Esophagus muscularis mucosa (tissue), 4 donors: ENCODE measurements at regions not wholly inside any gene's neighbourhood (a gene's known extent, or its start where the extent isn't known, plus 50 kb on each side); places are given as distances from the start of the nearest gene placed in this dataset.

Experiments
- DNase-seq: peaks from one replicate; pipeline ENCODE4 v3.0.0-alpha.2; 2017; ENCODE audit errors: extremely low spot score
- H3K27ac ChIP-seq, 4 donors: fragments of 200-600 bp; sonication (generic); replicated peaks in 1 of 4; 1 replicate in 3 of 4; 2 replicates in 1 of 4; pipeline ENCODE4 v1.5.1; 2016 to 2019; ENCODE audit warnings: mild to moderate bottlenecking in 1 of 4
- H3K27me3 ChIP-seq, 4 donors: fragments of 200-600 bp; sonication (generic); one replicate each; pipeline versions ENCODE4 v1.5.1 to v1.6.0; 2016 to 2019
- H3K36me3 ChIP-seq, 4 donors: fragments of 200-600 bp; sonication (generic); one replicate each; pipeline ENCODE4 v1.5.1; 2016 to 2019
- H3K4me1 ChIP-seq, 4 donors: fragments of 200-600 bp; sonication (generic); one replicate each; pipeline ENCODE4 v1.5.1; 2016 to 2019
- H3K4me3 ChIP-seq, 4 donors: fragments of 200-600 bp; sonication (generic); 1 replicate in 2 of 4; 2 replicates in 2 of 4; pipeline ENCODE4 v1.5.1; 2016 to 2019; ENCODE audit warnings: mild to moderate bottlenecking in 4 of 4, moderate library complexity in 1 of 4
- H3K9me3 ChIP-seq, 4 donors: fragments of 200-600 bp; sonication (generic); 1 replicate in 3 of 4; 2 replicates in 1 of 4; pipeline ENCODE4 v1.5.1; 2016 to 2019
- CTCF ChIP-seq, 3 experiments: fragments of 200-600 bp in 2 of 3; fragments of 450-650 bp in 1 of 3; sonication (generic) in 2 of 3; IDR thresholded peaks; one replicate each; pipeline ENCODE4 v1.5.1; 2017 to 2019; ENCODE audit warnings: antibody characterized with exemption in 3 of 3, mild to moderate bottlenecking in 2 of 3, moderate library complexity in 1 of 3
- EP300 ChIP-seq: sonication (generic); formaldehyde crosslinking; IDR thresholded peaks from one replicate; pipeline ENCODE4 v1.6.1; 2017; ENCODE audit warnings: antibody characterized with exemption
- POLR2A ChIP-seq: fragments of 450-650 bp; IDR thresholded peaks from one replicate; pipeline ENCODE4 v1.6.1; 2017; ENCODE audit warnings: antibody characterized with exemption, moderate library complexity, mild to moderate bottlenecking, low read depth
- POLR2AphosphoS5 ChIP-seq, 2 donors: sonication (generic); formaldehyde crosslinking; IDR thresholded peaks; one replicate each; pipeline ENCODE4 v1.6.1; 2017; ENCODE audit warnings: antibody characterized with exemption in 2 of 2
- WGBS: methylation state at CpG from one replicate; pipeline ENCODE4 v1.1.5; 2018; 5-methylcytosine and 5-hydroxymethylcytosine counted together
- intact Hi-C: fragments of 100-400 bp; cut with DNase I; formaldehyde crosslinking; loops from one replicate; pipeline ENCODE4 v1.15.1; 2023

GRCh38 chr19:30145467-30145866, 203.4 kb downstream of the URI1 start:
- Histone ChIP-seq H3K27me3 (peaks cover 0 to 22% (median 0%) of the 10 kb centered on the region in 4 donors), H3K4me3 (no peak overlapping the region), H3K9me3 (no peaks in the 10 kb centered on the region), H3K36me3 (no peaks in the 10 kb centered on the region), H3K4me1 (no peaks in the 10 kb centered on the region), H3K27ac (no peak overlapping the region)
- WGBS, result 93% methylated on average over 3 of the region's 8 CpGs
- no peak for DNase-seq
- intact Hi-C loops, result no loop called here
- TF ChIP-seq CTCF (IDR thresholded peaks at IDR 0.05) (no peak), EP300 (no peak), POLR2A (no peak), POLR2AphosphoS5 (IDR thresholded peaks at IDR 0.05) (no peak)

- intact Hi-C loops, result no loop called here
Measured at GRCh38 chr19:30146346-30146745, 204.3 kb downstream of the URI1 start.

GRCh38 chr19:30148039-30148790, 206.2 kb downstream of the URI1 start:
- TF ChIP-seq EP300 (no peak), POLR2A (no peak), POLR2AphosphoS5 (IDR thresholded peaks at IDR 0.05) (no peak), CTCF (IDR thresholded peaks at IDR 0.05) (no peak)
- no peaks in the 10 kb centered on the region for H3K36me3 ChIP-seq
- peaks cover 0 to 22% (median 0%) of the 10 kb centered on the region in 4 donors for H3K27me3 ChIP-seq
- no peaks in the 10 kb centered on the region for H3K4me1 ChIP-seq
- DNase-seq, result no peak
- WGBS, result 88% methylated on average over 11 of the region's 13 CpGs
- intact Hi-C loops, result no loop called here
- no peak overlapping the region for H3K4me3 ChIP-seq
- no peak overlapping the region for H3K27ac ChIP-seq
- no peaks in the 10 kb centered on the region for H3K9me3 ChIP-seq

More at GRCh38 chr19:30146346-30146745, 204.3 kb downstream of the URI1 start:
- Histone ChIP-seq H3K9me3 (no peaks in the 10 kb centered on the region), H3K27me3 (peaks cover 0 to 22% (median 0%) of the 10 kb centered on the region in 4 donors), H3K4me3 (no peak overlapping the region), H3K27ac (no peak overlapping the region), H3K4me1 (no peaks in the 10 kb centered on the region), H3K36me3 (no peaks in the 10 kb centered on the region)
- WGBS, result 88% methylated on average over 6 of the region's 14 CpGs
- no peak for DNase-seq
- TF ChIP-seq CTCF (IDR thresholded peaks at IDR 0.05) (no peak), EP300 (no peak), POLR2AphosphoS5 (IDR thresholded peaks at IDR 0.05) (no peak), POLR2A (no peak)

- TF ChIP-seq POLR2A, result no peak
- intact Hi-C loops, result no loop called here
- Histone ChIP-seq H3K9me3 (no peaks in the 10 kb centered on the region), H3K4me3 (no peak overlapping the region), H3K27me3 (peaks cover 0 to 22% (median 0%) of the 10 kb centered on the region in 4 donors), H3K36me3 (no peaks in the 10 kb centered on the region), H3K4me1 (no peaks in the 10 kb centered on the region), H3K27ac (no peak overlapping the region)
- DNase-seq, result no peak
- 83% methylated on average over 8 of the region's 8 CpGs for WGBS
Measured at GRCh38 chr19:30148803-30149202, 206.8 kb downstream of the URI1 start.

- H3K4me1 ChIP-seq, result no peaks in the 10 kb centered on the region
- no peak for TF ChIP-seq EP300
- TF ChIP-seq CTCF (IDR thresholded peaks at IDR 0.05), result no peak
- TF ChIP-seq POLR2A, result no peak
- TF ChIP-seq POLR2AphosphoS5 (IDR thresholded peaks at IDR 0.05), result no peak
- DNase-seq, result no peak
- no peaks in the 10 kb centered on the region for H3K9me3 ChIP-seq
- 65% methylated on average over 6 of the region's 6 CpGs for WGBS
- H3K27ac ChIP-seq, result no peak overlapping the region
- H3K4me3 ChIP-seq, result no peak overlapping the region
- H3K36me3 ChIP-seq, result no peaks in the 10 kb centered on the region
- intact Hi-C loops, result no loop called here
- peaks cover 0 to 17% (median 0%) of the 10 kb centered on the region in 4 donors for H3K27me3 ChIP-seq
Measured at GRCh38 chr19:30149300-30149699, 207.3 kb downstream of the URI1 start.
